ENCODE measurements at regions not wholly inside any gene's neighbourhood (a gene's known extent, or its start where the extent isn't known, plus 50 kb on each side); places are given as distances from the start of the nearest gene placed in this dataset.

DNA sequence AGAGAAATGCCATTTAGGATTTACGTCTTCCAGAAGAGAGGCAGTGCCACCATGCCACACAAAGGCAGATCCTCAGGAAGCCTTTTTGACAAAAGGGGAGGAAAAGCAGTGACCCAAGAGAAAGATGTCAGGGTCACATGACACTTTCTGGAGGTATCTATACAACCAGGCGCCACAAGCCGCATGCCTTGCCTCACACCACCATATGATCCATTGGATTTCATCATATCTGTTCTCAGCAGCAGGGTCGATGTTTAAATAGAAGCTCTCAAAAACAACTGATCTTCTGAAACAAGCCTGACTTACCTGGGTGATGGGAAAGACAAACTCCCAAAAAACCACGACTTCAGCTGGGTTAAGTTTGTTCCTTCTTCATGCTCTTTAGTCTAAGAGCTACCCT is 52.5 kb upstream of the UNC5B start:
- CTCF ChIA-PET, result no interaction called here
- H3K27ac Mint-ChIP-seq (ENCODE audit: unreplicated experiment), result no peak overlapping the region
- BruUV-seq (replicated peaks), result no TSS peak

DNA sequence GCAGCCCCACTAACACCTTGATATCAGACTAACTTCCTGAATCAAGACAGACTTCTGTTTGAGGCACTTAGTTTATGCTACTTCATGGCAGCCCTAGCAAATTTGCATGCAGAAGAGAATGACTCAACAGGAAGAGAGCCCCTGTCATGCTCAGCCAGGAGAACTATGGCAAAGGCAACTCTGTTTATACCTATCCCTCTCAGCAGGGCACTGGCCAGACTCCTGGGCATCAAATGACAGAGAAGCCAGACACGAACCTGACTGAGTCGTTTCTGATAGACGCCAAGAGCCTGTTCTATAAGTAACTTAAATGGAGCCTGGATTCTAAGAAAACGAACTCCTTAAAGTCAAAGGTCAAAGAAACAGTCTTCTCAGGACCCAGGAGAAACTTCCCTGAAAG is 50.9 kb upstream of the UNC5B start:
- Histone ChIP-seq H3K36me3 (ENCODE audit: control insufficient read depth, insufficient read depth, low read length) (no peaks in the 10 kb centered on the region), H3K4me1 (no peaks in the 10 kb centered on the region), H3K9me3 (no peaks in the 10 kb centered on the region), H3K27me3 (replicated peaks; ENCODE audit: control insufficient read depth, insufficient read depth, low read length) (no peaks in the 10 kb centered on the region), H3K4me3 (ENCODE audit: low read depth, low read length) (no peak overlapping the region)
- intact Hi-C loops (cut with micrococcal nuclease; ENCODE audit: unreplicated experiment), result no loop called here
- TF ChIP-seq, protein P1, sequence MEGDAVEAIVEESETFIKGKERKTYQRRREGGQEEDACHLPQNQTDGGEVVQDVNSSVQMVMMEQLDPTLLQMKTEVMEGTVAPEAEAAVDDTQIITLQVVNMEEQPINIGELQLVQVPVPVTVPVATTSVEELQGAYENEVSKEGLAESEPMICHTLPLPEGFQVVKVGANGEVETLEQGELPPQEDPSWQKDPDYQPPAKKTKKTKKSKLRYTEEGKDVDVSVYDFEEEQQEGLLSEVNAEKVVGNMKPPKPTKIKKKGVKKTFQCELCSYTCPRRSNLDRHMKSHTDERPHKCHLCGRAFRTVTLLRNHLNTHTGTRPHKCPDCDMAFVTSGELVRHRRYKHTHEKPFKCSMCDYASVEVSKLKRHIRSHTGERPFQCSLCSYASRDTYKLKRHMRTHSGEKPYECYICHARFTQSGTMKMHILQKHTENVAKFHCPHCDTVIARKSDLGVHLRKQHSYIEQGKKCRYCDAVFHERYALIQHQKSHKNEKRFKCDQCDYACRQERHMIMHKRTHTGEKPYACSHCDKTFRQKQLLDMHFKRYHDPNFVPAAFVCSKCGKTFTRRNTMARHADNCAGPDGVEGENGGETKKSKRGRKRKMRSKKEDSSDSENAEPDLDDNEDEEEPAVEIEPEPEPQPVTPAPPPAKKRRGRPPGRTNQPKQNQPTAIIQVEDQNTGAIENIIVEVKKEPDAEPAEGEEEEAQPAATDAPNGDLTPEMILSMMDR (IDR thresholded peaks at IDR 0.05; ENCODE audit: insufficient read depth in 1 of 2, low read depth in 1 of 2, low read length in 1 of 2, severe bottlenecking in 1 of 2, unreplicated experiment in 1 of 2), result no peak
- Mint-ChIP-seq H3K4me3 (ENCODE audit: unreplicated experiment) (no peak overlapping the region), H3K27ac (ENCODE audit: unreplicated experiment) (no peak overlapping the region), H3K9me3 (ENCODE audit: unreplicated experiment) (no peaks in the 10 kb centered on the region), H3K36me3 (ENCODE audit: insufficient read depth, unreplicated experiment) (no peaks in the 10 kb centered on the region), H3K4me1 (ENCODE audit: low read depth, unreplicated experiment) (no peaks in the 10 kb centered on the region), H3K27me3 (ENCODE audit: insufficient read depth, unreplicated experiment) (peaks cover 17% of the 10 kb centered on the region)
- no peak for DNase-seq
- ChIA-PET CTCF (no interaction called here), POLR2A (no interaction called here)
- BruUV-seq (replicated peaks), result no TSS peak

More for the DNA sequence above, 52.5 kb upstream of the UNC5B start:
- Mint-ChIP-seq H3K36me3 (ENCODE audit: insufficient read depth, unreplicated experiment) (no peaks in the 10 kb centered on the region), H3K9me3 (ENCODE audit: unreplicated experiment) (no peaks in the 10 kb centered on the region), H3K4me3 (ENCODE audit: unreplicated experiment) (no peak overlapping the region), H3K4me1 (ENCODE audit: low read depth, unreplicated experiment) (no peaks in the 10 kb centered on the region), H3K27me3 (ENCODE audit: insufficient read depth, unreplicated experiment) (peaks cover 12% of the 10 kb centered on the region)
- Histone ChIP-seq H3K4me1 (no peaks in the 10 kb centered on the region), H3K36me3 (ENCODE audit: control insufficient read depth, insufficient read depth, low read length) (no peaks in the 10 kb centered on the region), H3K27me3 (replicated peaks; ENCODE audit: control insufficient read depth, insufficient read depth, low read length) (no peaks in the 10 kb centered on the region), H3K9me3 (no peaks in the 10 kb centered on the region), H3K4me3 (ENCODE audit: low read depth, low read length) (no peak overlapping the region)
- POLR2A ChIA-PET, result no interaction called here
- TF ChIP-seq, protein P1 (IDR thresholded peaks at IDR 0.05; ENCODE audit: insufficient read depth in 1 of 2, low read depth in 1 of 2, low read length in 1 of 2, severe bottlenecking in 1 of 2, unreplicated experiment in 1 of 2), result no peak
- DNase-seq, result no peak
- intact Hi-C loops (cut with micrococcal nuclease; ENCODE audit: unreplicated experiment), result no loop called here

All from Caco-2 (cell line).